Activated B cell treated with CpG ODN at 0.5 μM for 24 hours (primary cell): ENCODE measurements at regions not wholly inside any gene's neighbourhood (a gene's known extent, or its start where the extent isn't known, plus 50 kb on each side); places are given as distances from the start of the nearest gene placed in this dataset.

Experiments used
- ATAC-seq: fragments of 200-7000 bp; cut with Tn5 transposase; one replicate; pipeline ENCODE4 v1.10.0; 2021; ENCODE audit warnings: low read depth, mild to moderate bottlenecking, moderate library complexity
- CTCF ChIA-PET: fragments of 350-600 bp; sonication (Branson Sonifier 250); formaldehyde crosslinking; loops from one replicate; lab custom pipeline; 2021; ENCODE audit warnings: antibody characterized with exemption; lab: Charles Lee
- POLR2A ChIA-PET: fragments of 350-600 bp; sonication (Branson Sonifier 250); formaldehyde crosslinking; loops from one replicate; lab custom pipeline; 2021; ENCODE audit warnings: antibody characterized with exemption; lab: Charles Lee
- DNase-seq: peaks from one replicate; pipeline ENCODE4 v3.0.0; 2022
- H3K27ac Mint-ChIP-seq: one replicate; pipeline ENCODE4 v1.8.0; 2020; ENCODE audit warnings: mixed read lengths
- H3K27me3 Mint-ChIP-seq: one replicate; pipeline ENCODE4 v1.8.0; 2021; ENCODE audit warnings: mixed read lengths
- H3K36me3 Mint-ChIP-seq: one replicate; pipeline ENCODE4 v1.8.0; 2021; ENCODE audit warnings: low read depth, mixed read lengths
- H3K4me1 Mint-ChIP-seq: one replicate; pipeline ENCODE4 v1.8.0; 2021; ENCODE audit warnings: mixed read lengths
- H3K4me3 Mint-ChIP-seq: one replicate; pipeline ENCODE4 v1.8.0; 2020; ENCODE audit warnings: mild to moderate bottlenecking, mixed read lengths
- H3K9me3 Mint-ChIP-seq: one replicate; pipeline ENCODE4 v1.8.0; 2020; ENCODE audit warnings: mixed read lengths
- CTCF ChIP-seq: fragments of 200-600 bp; IDR thresholded peaks from one replicate; pipeline ENCODE4 v1.8.0; 2022; ENCODE audit warnings: antibody characterized with exemption, mild to moderate bottlenecking
- intact Hi-C: fragments of 100-400 bp; cut with micrococcal nuclease; formaldehyde crosslinking; loops from one replicate; pipeline ENCODE4 v1.15.1; 2024

GRCh38 chr6:71584712-71585436 is 296.3 kb downstream of the OGFRL1 start:
- no peak for TF ChIP-seq CTCF
- ChIA-PET CTCF (no interaction called here), POLR2A (no interaction called here)
- Mint-ChIP-seq H3K9me3 (no peaks in the 10 kb centered on the region), H3K36me3 (no peaks in the 10 kb centered on the region), H3K4me3 (no peak overlapping the region), H3K27ac (no peak overlapping the region), H3K4me1 (no peaks in the 10 kb centered on the region), H3K27me3 (peaks cover 8% of the 10 kb centered on the region)
- no peak for DNase-seq
- intact Hi-C loops, result no loop called here
- ATAC-seq, result no peak

GRCh38 chr6:71585472-71585871 is 296.9 kb downstream of the OGFRL1 start:
- no peaks in the 10 kb centered on the region for H3K9me3 Mint-ChIP-seq
- H3K36me3 Mint-ChIP-seq, result no peaks in the 10 kb centered on the region
- H3K27me3 Mint-ChIP-seq, result peaks cover 8% of the 10 kb centered on the region
- no peak overlapping the region for H3K27ac Mint-ChIP-seq
- ATAC-seq (no peak), DNase-seq (no peak)
- ChIA-PET POLR2A (no interaction called here), CTCF (no interaction called here)
- no peak overlapping the region for H3K4me3 Mint-ChIP-seq
- H3K4me1 Mint-ChIP-seq, result no peaks in the 10 kb centered on the region
- intact Hi-C loops, result no loop called here
- no peak for TF ChIP-seq CTCF

DNA sequence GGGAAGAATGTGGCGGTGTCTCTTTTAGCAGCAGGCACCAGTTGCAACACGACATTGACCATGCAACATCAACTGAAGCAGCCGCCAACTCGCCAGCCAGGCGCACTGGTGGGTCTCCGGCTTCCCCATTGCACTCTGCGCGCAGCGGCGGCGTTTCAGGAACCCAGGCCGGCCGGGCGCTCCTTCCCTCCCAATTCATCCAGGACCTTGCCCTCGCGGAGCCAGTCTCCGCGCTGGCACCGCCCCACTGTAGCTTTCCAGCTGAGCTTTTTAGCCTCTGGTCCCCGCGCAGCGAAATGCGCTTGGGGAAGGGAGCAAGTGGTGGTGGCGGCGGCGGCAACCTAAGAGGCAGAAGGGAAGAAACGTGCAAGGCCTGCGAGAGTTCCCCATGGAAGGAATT is 297.9 kb upstream of the RIMS1 start:
- H3K4me3 Mint-ChIP-seq, result no peak overlapping the region
- CTCF ChIA-PET, result no interaction called here
- H3K27ac Mint-ChIP-seq, result no peak overlapping the region
- no peak for ATAC-seq
- POLR2A ChIA-PET, result no interaction called here
- H3K36me3 Mint-ChIP-seq, result no peaks in the 10 kb centered on the region
- intact Hi-C loops, result no loop called here
- H3K27me3 Mint-ChIP-seq, result peaks cover 8% of the 10 kb centered on the region
- DNase-seq, result no peak
- no peaks in the 10 kb centered on the region for H3K4me1 Mint-ChIP-seq
- no peaks in the 10 kb centered on the region for H3K9me3 Mint-ChIP-seq
- TF ChIP-seq CTCF, result no peak

DNA sequence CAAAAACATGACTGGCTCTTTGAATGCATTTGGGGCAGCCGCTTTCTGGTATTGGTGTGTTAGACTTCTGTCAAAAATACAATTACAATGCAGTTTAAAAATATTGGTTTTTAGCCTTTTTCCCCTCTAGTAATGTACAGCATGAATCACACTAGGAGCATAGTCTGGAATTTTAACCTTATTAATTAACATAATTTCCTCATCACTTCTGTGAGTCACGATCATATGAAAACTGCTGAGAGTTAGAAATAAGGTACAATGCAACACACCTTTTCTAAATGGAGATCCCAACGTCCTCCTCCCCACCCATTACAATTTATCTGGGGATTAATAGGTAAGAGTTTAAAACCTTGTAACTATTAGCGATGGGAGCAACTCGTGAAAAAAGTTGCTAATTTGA is 297.1 kb upstream of the RIMS1 start:
- POLR2A ChIA-PET, result no interaction called here
- no peak overlapping the region for H3K4me3 Mint-ChIP-seq
- H3K4me1 Mint-ChIP-seq, result no peaks in the 10 kb centered on the region
- no peaks in the 10 kb centered on the region for H3K36me3 Mint-ChIP-seq
- no peak overlapping the region for H3K27ac Mint-ChIP-seq
- H3K27me3 Mint-ChIP-seq, result peaks cover 8% of the 10 kb centered on the region
- no peak for TF ChIP-seq CTCF
- no peaks in the 10 kb centered on the region for H3K9me3 Mint-ChIP-seq
- DNase-seq (no peak), ATAC-seq (no peak)
- CTCF ChIA-PET, result no interaction called here
- intact Hi-C loops, result no loop called here

- Mint-ChIP-seq H3K4me3 (no peak overlapping the region), H3K27me3 (peaks cover 7% of the 10 kb centered on the region), H3K27ac (no peak overlapping the region), H3K9me3 (no peaks in the 10 kb centered on the region), H3K36me3 (no peaks in the 10 kb centered on the region), H3K4me1 (no peaks in the 10 kb centered on the region)
- ChIA-PET CTCF (no interaction called here), POLR2A (no interaction called here)
- TF ChIP-seq CTCF, result no peak
- ATAC-seq (no peak), DNase-seq (no peak)
- intact Hi-C loops, result no loop called here
Measured at GRCh38 chr6:71592643-71593042, 293.7 kb upstream of the RIMS1 start.
